ENCODE measurements at regions not wholly inside any gene's neighbourhood (a gene's known extent, or its start where the extent isn't known, plus 50 kb on each side); places are given as distances from the start of the nearest gene placed in this dataset.

- no peak for DNase-seq (ENCODE audit: low read depth)
Observed at GRCh38 chr4:181952478-181952877, 290.7 kb upstream of the TENM3 start.

DNA sequence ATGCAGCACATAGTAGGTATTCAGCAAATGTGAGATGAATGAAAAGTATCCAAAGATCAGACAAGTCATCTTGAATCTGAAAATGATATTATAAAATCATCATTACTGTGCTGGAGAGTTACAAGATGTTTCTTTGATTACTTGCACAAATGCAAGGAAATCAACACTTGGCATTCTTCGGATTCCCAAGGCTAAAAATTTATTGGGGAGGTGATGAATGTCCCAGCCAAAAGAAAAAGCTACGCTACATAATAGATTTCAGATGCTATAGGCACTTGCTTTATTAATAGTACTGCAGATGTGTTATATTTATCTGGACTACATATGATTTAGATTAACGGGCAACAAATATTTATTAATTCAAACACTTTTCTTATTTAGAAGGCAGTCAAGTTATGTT, 286.7 kb upstream of the TENM3 start:
- DNase-seq (ENCODE audit: low read depth) = no peak

- no peak for DNase-seq (ENCODE audit: low read depth)
Observed at GRCh38 chr4:181957088-181957487, 286.1 kb upstream of the TENM3 start.

DNA sequence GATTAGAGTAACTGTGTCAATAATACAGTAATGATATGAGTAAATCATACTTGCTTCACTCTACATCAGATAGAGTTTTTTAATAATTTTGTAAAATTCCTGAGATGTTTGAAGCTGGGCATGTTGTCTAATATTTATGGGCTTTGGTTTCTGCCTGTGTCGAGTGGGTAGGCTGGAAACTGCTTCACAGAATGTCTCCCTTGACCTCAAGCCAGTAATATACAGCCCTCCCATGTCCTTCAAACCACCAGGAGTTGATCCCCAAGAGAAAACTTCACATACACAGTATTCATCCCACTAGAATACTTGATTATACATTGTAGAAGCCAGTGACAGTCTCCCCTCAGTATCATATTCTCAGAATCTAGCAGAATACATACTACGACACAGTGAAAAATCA, 284.8 kb upstream of the TENM3 start:
- DNase-seq (ENCODE audit: low read depth) = no peak

- DNase-seq (ENCODE audit: low read depth) = no peak
Observed at GRCh38 chr4:181959121-181959520, 284.1 kb upstream of the TENM3 start.

DNA sequence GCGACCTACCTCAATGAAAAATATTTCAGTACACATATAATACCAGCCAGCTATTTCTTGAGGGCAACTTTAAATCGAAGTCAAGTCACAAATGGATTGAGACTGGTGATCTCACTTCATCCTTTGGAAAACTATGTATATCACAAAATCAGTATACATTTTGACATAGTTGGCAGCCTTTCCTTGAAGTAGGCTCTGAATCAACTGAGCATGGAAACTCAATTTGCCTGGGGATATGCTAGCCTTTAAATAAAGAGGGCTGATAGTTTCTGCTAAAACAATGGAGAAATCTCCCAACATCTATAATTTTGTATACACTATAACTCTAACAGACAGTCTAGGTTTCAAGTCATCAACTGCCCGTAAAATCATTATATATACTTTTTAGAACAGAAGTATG, 282.8 kb upstream of the TENM3 start:
- no peak for DNase-seq (ENCODE audit: low read depth)

DNA sequence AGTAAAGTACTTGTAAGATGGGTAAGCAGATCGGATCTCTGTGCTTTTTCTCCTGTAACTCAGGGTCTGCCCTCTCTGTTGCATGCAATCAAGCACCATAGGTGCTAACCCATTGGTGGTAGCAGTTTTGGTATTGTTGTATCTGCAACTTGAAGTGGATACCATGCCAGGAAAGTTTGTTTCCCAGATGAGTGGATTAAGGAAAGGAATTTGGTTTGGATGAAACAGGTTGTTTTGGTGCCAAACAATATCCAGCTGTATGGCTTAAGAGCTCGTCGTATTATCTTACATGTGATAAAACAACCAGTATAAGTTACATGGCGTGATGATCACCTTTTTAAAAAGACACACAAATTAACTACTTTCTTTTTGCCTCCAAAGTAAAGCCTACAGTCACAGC, 280.9 kb upstream of the TENM3 start:
- no peak for DNase-seq (ENCODE audit: low read depth)

DNA sequence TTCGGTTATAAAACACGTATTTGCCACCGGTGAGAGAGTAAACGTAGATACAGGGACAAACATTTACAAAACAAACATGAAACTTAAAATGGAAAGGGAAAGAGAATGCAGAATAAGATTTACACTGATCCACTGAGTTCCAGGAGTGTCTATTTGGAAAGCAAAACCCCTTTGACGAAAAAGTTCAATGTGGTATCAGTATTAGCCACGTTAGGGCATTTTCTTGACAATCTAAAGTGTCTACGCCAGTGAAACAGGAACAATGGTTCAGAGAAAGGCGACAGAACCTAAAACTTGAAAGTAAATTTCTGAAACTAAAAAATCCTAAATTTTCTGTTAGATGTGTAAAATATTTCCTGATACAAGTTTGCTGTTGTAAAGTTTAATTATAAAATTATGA, 278.5 kb upstream of the TENM3 start:
- DNase-seq (ENCODE audit: low read depth) = no peak

DNA sequence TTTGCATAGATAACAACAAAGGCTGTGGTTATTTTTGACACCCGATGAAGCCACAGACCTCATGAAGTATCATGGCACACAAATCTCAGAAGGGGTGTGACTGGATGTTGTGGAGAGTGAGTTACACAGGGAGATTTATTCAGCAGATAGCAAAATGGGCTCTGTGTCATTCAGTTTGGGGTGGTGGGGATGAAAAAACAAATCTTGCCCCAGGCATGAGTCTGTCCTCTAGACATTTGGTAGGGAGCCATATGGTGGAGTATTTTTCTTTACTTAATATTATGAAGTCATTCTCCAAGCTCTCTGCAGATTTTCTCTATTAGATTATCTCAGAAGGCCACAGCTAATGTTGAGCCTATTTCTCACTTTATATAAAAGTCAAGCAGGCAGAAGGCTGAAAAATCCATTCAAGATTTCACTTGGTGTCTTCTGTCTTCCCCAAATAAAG, 277.1 kb upstream of the TENM3 start:
- no peak for DNase-seq (ENCODE audit: low read depth)

DNA sequence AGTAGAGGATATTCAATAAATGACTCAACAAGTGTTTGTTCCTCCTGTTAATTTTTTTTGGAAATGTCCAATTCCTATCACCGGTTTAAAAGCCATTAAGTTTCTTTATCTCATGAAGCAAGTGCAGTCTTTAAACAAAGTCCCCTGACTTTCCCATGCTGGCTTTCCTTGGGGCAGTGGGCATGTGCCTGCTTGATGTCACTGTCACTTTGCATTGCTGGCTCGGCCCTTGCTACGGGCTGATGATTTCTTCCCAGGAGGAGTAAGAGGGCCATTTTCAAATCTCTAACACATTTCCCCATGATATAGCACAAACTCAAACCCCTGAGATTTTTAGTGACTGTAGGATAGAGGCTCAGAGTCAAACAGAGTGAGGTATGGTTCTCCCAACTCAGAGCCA, 275.8 kb upstream of the TENM3 start:
- DNase-seq (ENCODE audit: low read depth) = no peak

DNA sequence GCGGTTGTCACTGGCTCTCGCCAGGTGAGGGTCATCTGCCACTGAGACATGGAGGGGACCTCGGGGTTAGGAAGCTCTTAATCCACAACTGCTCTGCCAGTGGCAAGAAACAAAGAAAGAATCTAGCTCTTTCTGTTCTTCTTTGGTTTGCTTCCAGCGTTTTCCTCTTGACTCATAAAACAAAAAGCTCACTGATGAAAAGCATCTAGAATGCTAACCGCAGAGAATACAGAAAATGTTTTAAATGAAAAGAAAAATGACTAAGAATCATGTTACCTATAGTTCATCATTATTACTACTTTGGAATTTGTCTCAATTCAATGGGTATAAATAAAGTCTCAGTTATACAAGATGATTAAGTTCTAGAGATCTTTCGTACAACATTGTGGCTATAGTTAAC, 274.8 kb upstream of the TENM3 start:
- no peak for DNase-seq (ENCODE audit: low read depth)

DNA sequence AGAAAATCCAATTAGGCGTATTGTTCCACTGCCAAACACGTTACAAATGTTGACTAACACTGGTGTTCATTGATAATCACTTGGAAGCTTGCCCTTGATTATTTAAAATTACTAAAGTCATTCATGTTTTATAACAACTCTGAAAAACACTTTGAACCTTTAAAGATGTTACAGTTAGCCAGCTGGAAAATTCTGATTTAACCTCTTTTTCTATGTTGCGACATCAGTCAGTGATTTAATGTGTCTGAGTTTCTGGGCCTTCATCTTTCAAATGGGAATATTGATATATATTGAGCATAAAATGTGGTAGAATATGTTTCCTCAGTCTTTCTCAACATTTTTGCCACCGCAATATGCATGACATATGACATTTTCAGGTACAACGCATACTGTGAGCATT, 274.1 kb upstream of the TENM3 start:
- no peak for DNase-seq (ENCODE audit: low read depth)

- DNase-seq (ENCODE audit: low read depth) = no peak
Observed at GRCh38 chr4:181970366-181970765, 272.8 kb upstream of the TENM3 start.

DNA sequence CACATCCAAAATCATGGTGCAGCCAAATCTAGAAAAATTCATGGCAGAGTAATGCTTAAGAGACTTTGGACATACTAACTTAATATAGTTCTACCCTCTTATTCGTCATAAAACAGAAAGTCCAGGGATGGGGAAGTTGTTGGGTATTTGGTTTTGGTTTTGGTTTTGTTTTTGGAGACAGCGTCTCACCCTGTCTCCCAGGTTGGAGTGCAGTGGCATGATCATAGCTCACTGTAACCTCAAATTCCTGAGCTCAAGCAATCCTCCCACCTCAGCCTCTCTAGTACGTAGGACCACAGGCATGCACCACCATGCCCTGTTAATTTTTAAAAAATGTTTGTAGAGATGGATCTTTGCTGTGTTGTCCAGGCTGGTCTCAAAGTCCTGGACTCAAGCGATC, 271.8 kb upstream of the TENM3 start:
- no peak for DNase-seq (ENCODE audit: low read depth)

DNA sequence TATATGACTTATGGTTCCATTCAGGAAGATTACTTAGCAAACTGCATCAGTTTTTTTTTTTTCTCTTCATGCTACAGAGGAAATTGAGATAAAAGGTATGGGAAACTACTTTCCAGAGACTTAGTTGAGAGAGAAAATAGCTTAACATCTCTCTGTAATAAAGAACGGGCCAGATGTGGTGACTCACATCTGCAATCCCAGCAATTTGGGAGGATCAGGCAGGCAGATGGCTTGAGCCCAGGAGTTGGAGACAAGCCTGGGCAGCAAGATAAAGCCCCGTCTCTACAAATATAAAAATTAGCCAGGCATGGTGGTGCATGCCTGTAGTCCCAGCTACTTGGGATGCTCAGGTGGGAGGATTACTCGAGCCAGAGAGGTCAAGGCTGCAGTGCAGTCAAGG, 271.2 kb upstream of the TENM3 start:
- DNase-seq (ENCODE audit: low read depth) = no peak

DNA sequence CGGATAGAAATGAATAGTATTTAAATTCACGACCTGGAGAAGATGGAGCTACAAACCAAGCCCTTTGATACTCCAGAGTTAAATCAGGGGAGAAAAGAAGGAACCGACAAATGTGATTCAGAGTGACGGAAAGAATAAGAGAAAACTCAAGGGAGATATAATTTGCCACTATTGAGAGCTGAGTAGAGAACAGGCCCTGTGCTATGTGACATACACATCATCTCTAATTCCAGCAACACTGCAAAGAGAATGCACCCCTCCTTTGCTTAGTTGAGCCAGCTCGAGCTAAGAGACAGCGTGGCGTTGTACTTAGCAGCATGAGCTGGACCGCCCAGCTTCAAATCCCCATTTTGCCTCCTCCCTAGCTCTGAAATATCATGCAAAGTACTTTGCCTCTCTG, 266.4 kb upstream of the TENM3 start:
- DNase-seq (ENCODE audit: low read depth) = no peak

DNA sequence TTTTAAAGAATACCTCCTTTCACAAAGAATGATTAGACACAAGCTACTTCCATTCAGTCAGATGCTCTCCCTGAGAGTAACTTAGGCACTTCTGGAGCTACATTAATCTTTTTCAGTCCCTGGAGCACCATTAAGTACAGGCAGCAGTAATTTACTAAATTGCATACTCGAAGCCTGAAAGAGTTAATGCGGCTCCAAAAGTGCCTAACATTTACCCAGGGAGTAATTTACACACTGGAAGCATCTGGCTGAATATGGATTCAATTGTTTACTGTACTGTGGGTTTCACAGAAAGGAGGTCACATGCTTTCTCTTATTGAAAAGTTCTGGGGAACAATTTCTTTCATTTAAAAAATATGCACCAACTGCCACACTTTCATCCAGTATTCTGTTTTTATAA, 260.8 kb upstream of the TENM3 start:
- DNase-seq (ENCODE audit: low read depth) = no peak

GRCh38 chr4:181982856-181983255, 260.3 kb upstream of the TENM3 start:
- DNase-seq (ENCODE audit: low read depth) = no peak

DNA sequence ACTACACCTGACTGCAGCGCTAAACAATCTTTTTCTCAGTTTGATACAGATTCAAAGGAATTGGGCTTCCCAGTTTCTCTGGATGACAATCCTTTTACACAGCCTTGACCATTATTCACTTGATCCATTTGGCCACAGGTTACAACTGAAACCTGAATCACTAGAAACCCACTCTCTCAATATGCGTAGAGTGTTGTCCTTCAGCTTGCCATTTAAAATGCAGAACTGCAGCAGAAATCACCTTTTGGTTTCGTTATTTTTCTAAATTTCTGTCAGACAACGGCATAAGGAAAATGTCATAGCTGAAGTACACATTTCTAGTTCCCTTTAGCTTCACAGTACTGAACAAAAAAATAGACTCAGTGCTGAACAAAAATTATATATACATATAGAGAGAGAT, 255.8 kb upstream of the TENM3 start:
- DNase-seq (ENCODE audit: low read depth) = no peak

- no peak for DNase-seq (ENCODE audit: low read depth)
Observed at GRCh38 chr4:181989071-181989470, 254.1 kb upstream of the TENM3 start.

DNA sequence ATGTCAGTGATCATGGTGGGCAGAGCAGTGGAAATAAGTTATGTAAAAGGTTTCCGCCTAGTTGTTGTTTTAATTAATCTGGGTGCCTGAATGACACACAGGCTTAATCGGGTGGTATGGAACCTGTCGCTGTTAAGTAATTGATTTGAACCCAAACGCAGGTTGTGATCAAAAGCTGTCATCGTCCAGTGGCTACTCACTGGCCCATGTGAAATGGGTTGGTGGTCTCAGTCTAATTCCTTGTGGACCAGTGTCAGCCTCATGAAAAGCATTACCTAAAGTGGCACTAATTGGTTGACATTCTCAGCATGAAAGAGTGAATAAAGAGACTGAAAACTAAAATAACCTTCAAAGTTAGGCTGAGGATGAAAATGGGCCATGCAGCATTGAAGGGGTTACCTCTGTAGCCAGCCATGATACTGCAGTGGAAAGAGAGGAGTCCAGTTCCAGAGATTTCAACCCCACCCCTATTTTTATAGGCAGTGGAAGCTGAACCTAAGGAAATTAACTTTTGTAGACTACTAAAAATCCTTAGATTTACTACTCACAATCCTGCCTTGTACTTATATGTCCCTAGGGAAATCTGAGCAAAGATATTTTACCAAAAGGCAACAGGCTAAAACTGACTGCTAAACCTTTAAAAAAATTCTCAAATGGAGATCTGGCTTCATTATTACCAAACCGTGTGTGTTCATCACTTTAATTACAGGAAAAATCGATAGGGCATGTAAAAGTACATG, 251.7 kb upstream of the TENM3 start:
- DNase-seq (ENCODE audit: low read depth) = no peak

DNA sequence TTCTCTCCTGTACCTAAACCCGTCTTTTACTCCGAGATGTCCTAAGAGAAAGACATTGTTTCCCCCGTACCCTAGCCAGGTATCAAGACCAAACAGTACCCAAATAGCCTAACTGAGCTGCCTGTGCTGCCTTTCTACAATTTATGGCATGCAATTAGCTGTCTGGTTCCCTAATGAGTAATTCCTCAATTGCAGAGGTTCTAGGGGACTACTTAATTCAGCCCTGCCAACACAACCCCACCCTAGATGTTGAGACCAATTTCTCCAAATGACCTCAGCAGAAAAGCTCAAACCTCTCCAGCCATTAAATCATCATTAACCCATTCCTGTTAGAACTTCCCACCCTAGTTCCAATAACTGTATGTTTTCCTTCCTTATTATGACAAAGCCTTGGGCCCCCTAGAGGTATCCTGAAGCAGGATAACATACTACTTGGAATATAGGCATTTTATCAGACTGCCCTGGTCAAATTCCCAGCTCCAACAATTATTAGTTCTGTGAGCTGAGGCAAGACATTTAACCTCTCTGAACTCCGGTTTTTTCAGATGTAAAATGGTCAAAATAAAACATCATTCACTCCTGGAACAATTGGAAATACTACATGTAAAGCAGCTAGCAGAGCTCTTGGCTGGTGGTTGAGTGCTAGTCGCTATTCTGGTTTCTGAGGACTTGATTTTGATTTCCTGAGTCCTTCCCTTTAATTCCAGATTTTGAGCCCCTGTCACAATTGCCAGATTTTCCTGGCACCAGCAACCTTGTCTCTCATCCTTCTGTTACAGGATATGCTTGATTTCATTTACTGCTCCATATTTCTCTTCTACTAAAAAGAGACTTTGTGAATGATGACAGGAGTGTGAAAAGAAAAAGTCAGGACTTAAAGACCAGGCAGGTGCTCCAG, 244.6 kb upstream of the TENM3 start:
- no peak for DNase-seq (ENCODE audit: low read depth)

DNA sequence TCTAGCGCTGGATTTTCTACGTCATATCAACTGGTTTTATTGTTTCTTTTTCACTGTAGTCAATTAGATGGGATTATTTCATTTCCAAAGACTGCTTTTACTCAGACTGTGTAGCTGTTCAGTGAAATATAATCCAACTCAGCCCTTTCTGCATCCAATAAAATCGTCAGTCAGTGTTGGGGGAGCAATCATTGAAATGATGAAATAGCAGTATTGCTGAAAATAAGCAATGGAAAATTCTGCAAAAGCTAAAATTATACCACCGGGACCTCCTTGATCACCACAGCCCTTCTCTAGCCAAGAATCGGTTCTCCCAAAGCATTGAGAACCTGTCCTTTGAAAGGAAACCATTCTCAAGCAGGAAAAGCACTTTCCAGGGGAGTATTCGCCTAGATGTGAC, 243.1 kb upstream of the TENM3 start:
- DNase-seq (ENCODE audit: low read depth) = no peak

GRCh38 chr4:182010876-182011275, 232.3 kb upstream of the TENM3 start:
- no peak for DNase-seq (ENCODE audit: low read depth)

Measured in activated T-helper 1 cell treated with Interleukin-2 at 50 U/mL for 16 hours (primary cell).